K562 (cell line): ENCODE measurements at regions not wholly inside any gene's neighbourhood (a gene's known extent, or its start where the extent isn't known, plus 50 kb on each side); places are given as distances from the start of the nearest gene placed in this dataset.

Experiments
- ATAC-seq: fragments of 200-7000 bp; cut with Tn5 transposase; 3 replicates; pipeline ENCODE4 v1.9.1; 2020; ENCODE audit warnings: moderate library complexity
- BruUV-seq: library from RNA; stranded (reverse); fragments of 400-500 nt; replicated peaks from 2 replicates; lab custom pipeline; 2021; lab: Mats Ljungman, UMichigan
- CTCF ChIA-PET: fragments of 300-600 bp; formaldehyde crosslinking; extraction: SDS; loops from one replicate; lab custom pipeline; 2021; ENCODE audit warnings: low intra/inter-chr PET ratio; lab: Yijun Ruan, JAX
- POLR2A ChIA-PET: fragments of 300-600, 350-650 bp; sonication (Branson Sonifier 250); formaldehyde crosslinking; extraction: SDS; loops from one replicate; lab custom pipeline; 2021; ENCODE audit warnings: antibody characterized with exemption, inconsistent platforms; lab: Yijun Ruan, JAX
- DNase-seq, 4 experiments: peaks; one replicate each; pipeline versions ENCODE4 v3.0.0 to v3.0.0-alpha.2; 2011 to 2018; ENCODE audit warnings: low spot score in 3 of 4, mixed read lengths in 3 of 4; ENCODE audit errors: extremely low read depth in 1 of 4
- FAIRE-seq: peaks from 2 replicates; lab custom pipeline; 2011; peaks lifted over from hg19 to GRCh38; lab: Jason Lieb, UNC
- H2AFZ ChIP-seq: 2 replicates; pipeline ENCODE4 v1.6.0; 2011; ENCODE audit warnings: low read depth, low read length, control low read depth, inconsistent platforms
- H3K27ac ChIP-seq: fragments of 200-600 bp; 3 replicates; pipeline ENCODE4 v1.8.0; 2011; ENCODE audit warnings: low read depth, mild to moderate bottlenecking, control low read depth, inconsistent platforms, low read length, moderate library complexity, mixed read lengths; ENCODE audit errors: extremely low read depth
- H3K27me3 ChIP-seq, 2 experiments: fragments of 300-600 bp in 1 of 2; 2 replicates in 1 of 2; 3 replicates in 1 of 2; pipeline versions ENCODE4 v1.6.0 to v1.8.0; 2011; ENCODE audit warnings: inconsistent platforms in 2 of 2, low read length in 2 of 2, mild to moderate bottlenecking in 1 of 2, mixed read lengths in 1 of 2, moderate library complexity in 1 of 2; ENCODE audit not compliant: control insufficient read depth in 2 of 2, insufficient read depth in 2 of 2
- H3K36me3 ChIP-seq: fragments of 300-600 bp; 3 replicates; pipeline ENCODE4 v1.8.0; 2011; ENCODE audit warnings: mild to moderate bottlenecking, low read length, inconsistent platforms; ENCODE audit not compliant: control insufficient read depth, insufficient read depth
- H3K4me1 ChIP-seq, 2 experiments: fragments of 200-600 bp in 1 of 2; replicated peaks in 1 of 2; 2 replicates in 1 of 2; 3 replicates in 1 of 2; pipeline versions ENCODE4 v1.5.1 to v1.8.0; 2011; ENCODE audit warnings: inconsistent platforms in 2 of 2, low read length in 2 of 2, mild to moderate bottlenecking in 1 of 2, mixed read lengths in 1 of 2, moderate library complexity in 1 of 2; ENCODE audit not compliant: control insufficient read depth in 2 of 2, insufficient read depth in 2 of 2
- H3K4me2 ChIP-seq: 2 replicates; pipeline ENCODE4 v1.6.1; 2011; ENCODE audit warnings: low read length, control low read depth, inconsistent platforms, mixed read lengths; ENCODE audit not compliant: insufficient read depth
- H3K4me3 ChIP-seq: fragments of 200-600 bp; sonication (generic), shearing (Covaris generic); 2 replicates; pipeline ENCODE4 v1.5.1; 2016; ENCODE audit warnings: control low read depth, inconsistent platforms
- H3K79me2 ChIP-seq: fragments of 200-600 bp; 3 replicates; pipeline ENCODE4 v1.8.0; 2011; ENCODE audit warnings: low read length, inconsistent platforms; ENCODE audit not compliant: control insufficient read depth, insufficient read depth
- H3K9ac ChIP-seq, 2 experiments: 2 replicates each; pipeline versions ENCODE4 v1.6.0 to v1.6.1; 2011; ENCODE audit warnings: low read depth in 2 of 2, low read length in 2 of 2, control low read depth in 1 of 2, inconsistent platforms in 1 of 2, mild to moderate bottlenecking in 1 of 2, mixed read lengths in 1 of 2; ENCODE audit not compliant: insufficient read depth in 1 of 2
- H3K9me1 ChIP-seq: one replicate; pipeline ENCODE4 v1.6.0; 2011; ENCODE audit warnings: inconsistent platforms, mild to moderate bottlenecking, low read length, moderate library complexity; ENCODE audit not compliant: control insufficient read depth, insufficient read depth
- H3K9me3 ChIP-seq: replicated peaks from 2 replicates; pipeline ENCODE4 v1.5.1; 2011; ENCODE audit warnings: low read depth, low read length, inconsistent platforms; ENCODE audit not compliant: control insufficient read depth, insufficient read depth
- H4K20me1 ChIP-seq: replicated peaks from 2 replicates; pipeline ENCODE4 v1.6.1; 2011; ENCODE audit warnings: low read length, inconsistent platforms, mixed read lengths; ENCODE audit not compliant: control insufficient read depth, insufficient read depth
- CBFA2T3 ChIP-seq: fragments of 450-650 bp; IDR thresholded peaks from 2 replicates; pipeline ENCODE4 v1.6.1; 2017
- E2F1 ChIP-seq: sonication (generic); formaldehyde crosslinking; IDR thresholded peaks from 2 replicates; pipeline ENCODE4 v1.8.1; 2023; ENCODE audit warnings: mild to moderate bottlenecking, missing genetic modification reagents, moderate library complexity
- MNT ChIP-seq, 2 experiments: fragments of 450-650 bp; conservative IDR thresholded peaks; 2 replicates each; pipeline ENCODE4 v1.6.1; 2017; ENCODE audit warnings: mild to moderate bottlenecking in 2 of 2, moderate library complexity in 2 of 2
- PREB ChIP-seq: sonication (generic); formaldehyde crosslinking; IDR thresholded peaks from 2 replicates; pipeline ENCODE4 v1.8.1; 2023; ENCODE audit warnings: mild to moderate bottlenecking, missing genetic modification reagents
- REST ChIP-seq, 2 experiments: fragments of 450-650 bp; formaldehyde crosslinking in 1 of 2; IDR thresholded peaks; 2 replicates each; pipeline versions ENCODE4 v1.4.0 to v1.6.1; 2014 to 2020; ENCODE audit warnings: mild to moderate bottlenecking in 2 of 2, borderline replicate concordance in 1 of 2, low read depth in 1 of 2
- WGBS: fragments of 100-300 bp; shearing (Covaris generic); methylation state at CpG from one replicate; pipeline ENCODE4 v1.1.6; 2016; ENCODE audit warnings: low coverage, mixed read lengths; ENCODE audit not compliant: insufficient coverage; ENCODE audit errors: missing lambda C conversion rate; 5-methylcytosine and 5-hydroxymethylcytosine counted together
- in situ Hi-C: fragments of 300-500 bp; cut with MboI; formaldehyde crosslinking; loops from 4 replicates; pipeline ENCODE4 v1.15.0; 2018; ENCODE audit warnings: inconsistent platforms, mixed read lengths
- intact Hi-C: fragments of 100-400 bp; cut with micrococcal nuclease; formaldehyde crosslinking; loops from 2 replicates; pipeline ENCODE4 v1.14.2; 2022

- H3K9ac ChIP-seq, result no peak overlapping the region
- BruUV-seq, result no TSS peak
- H3K9me3 ChIP-seq, result no peaks in the 10 kb centered on the region
- intact Hi-C loops (no loop called here), in situ Hi-C loops (no loop called here)
- DNase-seq (no peak), FAIRE-seq (no peak), ATAC-seq (no peak)
- H3K4me2 ChIP-seq, result no peak overlapping the region
- WGBS, result 0% methylated on average over 3 of the region's 3 CpGs
- H3K4me3 ChIP-seq, result no peak overlapping the region
- no peaks in the 10 kb centered on the region for H3K36me3 ChIP-seq
- no peaks in the 10 kb centered on the region for H4K20me1 ChIP-seq
- CTCF ChIA-PET, result no interaction called here
- H3K9me1 ChIP-seq, result no peaks in the 10 kb centered on the region
- H3K79me2 ChIP-seq, result no peaks in the 10 kb centered on the region
- H3K4me1 ChIP-seq, result 0 out of 5 replicates have a peak, but pooled peaks cover 0 to 1% of the 10 kb centered on the region in 2 experiments
- no peak overlapping the region for H3K27ac ChIP-seq
- POLR2A ChIA-PET, result interaction anchor here (0.8 kb wide), 1 partner anchor 11 kb away, joined by 5 read pairs; no protein-coding TSS in a partner anchor
- H2AFZ ChIP-seq, result no peak overlapping the region
- TF ChIP-seq CBFA2T3 (no peak), MNT (conservative IDR thresholded peaks at IDR 0.05) (no peak), E2F1 (CRISPR knock-in tag) (no peak), PREB (CRISPR knock-in tag) (no peak), REST (IDR thresholded peaks at IDR 0.05; ENCODE audit: borderline replicate concordance) (no peak), REST (CRISPR knock-in tag; IDR thresholded peaks at IDR 0.05; ENCODE audit: low read depth) (no peak)
- peaks cover 3 to 9% of the 10 kb centered on the region in 2 experiments; a peak in 2 of 5 replicates for H3K27me3 ChIP-seq
These were observed 54.6 kb upstream of the AKAP12 start for GRCh38 chr6:151185148-151185547.
